ELF-1 (cell line): ENCODE measurements at regions not wholly inside any gene's neighbourhood (a gene's known extent, or its start where the extent isn't known, plus 50 kb on each side); places are given as distances from the start of the nearest gene placed in this dataset.
"Not testable (repeated sequence)": the region's sequence is repeated elsewhere in the genome, so short reads cannot be mapped to it uniquely, and the experiment has no call there.

Source experiments
- DNase-seq: peaks from one replicate; pipeline ENCODE4 v3.0.0-alpha.2; 2016; ENCODE audit warnings: low read depth, low spot score

DNA sequence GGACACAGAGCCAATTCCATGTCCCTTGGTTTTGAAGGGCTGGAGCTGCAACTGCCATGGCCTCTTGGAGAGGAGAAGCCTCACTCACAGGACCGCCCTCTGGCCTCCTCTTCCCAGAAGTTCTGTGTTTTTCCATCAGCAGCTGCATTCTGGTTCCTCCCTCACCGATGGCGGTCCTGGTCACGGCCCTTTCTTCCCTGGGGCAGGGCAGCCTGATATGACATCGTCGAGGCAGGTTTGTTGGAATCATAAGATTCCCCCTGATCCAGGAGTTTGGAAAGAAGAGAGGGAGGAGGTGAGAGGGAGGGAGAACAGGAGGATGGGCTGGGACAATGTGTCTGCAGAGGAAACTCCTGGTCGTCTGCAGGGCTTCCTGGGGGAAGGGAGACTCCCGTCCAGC, 82.7 kb upstream of the PDZD8 start:
- DNase-seq: no peak

GRCh38 chr10:117457071-117457810, 82.0 kb upstream of the PDZD8 start:
- no peak for DNase-seq

- DNase-seq: no peak
Measured at GRCh38 chr10:117455346-117455745, 80.1 kb upstream of the PDZD8 start.

DNA sequence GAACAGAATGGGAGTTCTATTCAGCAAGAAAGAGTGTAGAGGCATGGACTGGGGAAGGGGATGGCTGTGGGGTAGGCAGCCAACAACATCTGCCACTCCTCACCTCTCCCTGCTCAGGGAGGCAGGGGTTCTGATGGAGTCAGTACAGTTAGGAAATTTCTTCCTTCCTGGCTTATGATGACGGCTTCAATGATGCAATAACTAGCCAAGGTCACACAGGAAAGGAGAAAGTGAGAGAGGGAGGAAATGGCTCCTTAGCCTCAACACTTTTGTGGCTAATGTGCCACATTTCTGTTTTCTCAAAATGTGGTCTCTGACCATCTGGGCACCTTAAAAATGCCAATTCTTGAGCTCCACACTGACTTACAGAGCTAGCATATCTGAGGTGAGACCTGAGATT, 79.3 kb upstream of the PDZD8 start:
- DNase-seq: no peak

- DNase-seq: not testable (repeated sequence)
Measured at GRCh38 chr10:117453484-117453883, 78.2 kb upstream of the PDZD8 start.

GRCh38 chr10:117450940-117451339, 75.7 kb upstream of the PDZD8 start:
- DNase-seq: no peak

DNA sequence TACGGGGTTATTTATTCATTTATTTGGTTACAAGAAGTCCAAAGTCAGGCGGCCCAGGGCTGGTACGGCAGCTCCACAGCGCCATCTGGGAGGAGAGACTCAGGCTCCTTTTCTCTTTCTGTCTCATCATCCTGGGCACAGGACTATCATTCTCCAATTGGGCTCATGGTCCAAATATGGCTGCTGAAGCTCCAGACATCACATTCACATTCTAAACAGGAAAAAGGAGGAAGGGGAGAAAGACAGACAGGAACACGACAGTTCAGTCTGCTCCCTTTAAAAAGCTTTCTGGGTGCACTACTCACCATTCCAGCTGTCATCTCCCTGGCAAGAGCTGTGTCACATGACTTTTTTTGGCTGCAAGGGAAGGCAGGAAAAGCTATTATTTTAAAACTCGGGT, 74.4 kb upstream of the PDZD8 start:
- DNase-seq: no peak

- no peak for DNase-seq
Measured at GRCh38 chr10:117448802-117449201, 73.6 kb upstream of the PDZD8 start.

GRCh38 chr10:117445992-117446391, 70.8 kb upstream of the PDZD8 start:
- DNase-seq: no peak

DNA sequence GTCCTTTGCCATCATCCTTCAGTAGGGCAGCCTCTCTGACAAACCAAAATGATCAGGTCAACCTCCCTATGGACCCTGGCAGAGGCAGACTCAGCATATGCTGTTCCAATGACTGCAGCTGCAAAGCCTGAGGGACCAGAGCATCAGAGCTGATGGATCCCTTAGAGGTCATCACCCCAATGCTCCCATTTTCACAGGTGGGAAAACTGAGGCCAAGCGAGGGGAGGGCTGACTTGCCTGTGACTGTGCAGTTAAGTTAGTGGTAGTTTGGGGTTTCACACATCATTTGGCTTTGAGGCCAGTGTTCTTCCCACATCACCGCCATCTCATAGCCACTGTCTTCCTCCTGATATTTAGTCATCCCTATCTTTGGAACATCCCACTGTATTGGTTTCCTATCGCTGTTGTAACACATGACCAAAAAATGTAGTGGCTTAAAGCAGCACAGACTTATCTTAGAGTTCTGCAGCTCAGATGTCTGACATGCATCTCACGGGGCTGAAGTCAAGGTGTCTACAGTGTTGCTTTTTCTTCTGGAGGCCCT, 69.3 kb upstream of the PDZD8 start:
- DNase-seq: no peak

DNA sequence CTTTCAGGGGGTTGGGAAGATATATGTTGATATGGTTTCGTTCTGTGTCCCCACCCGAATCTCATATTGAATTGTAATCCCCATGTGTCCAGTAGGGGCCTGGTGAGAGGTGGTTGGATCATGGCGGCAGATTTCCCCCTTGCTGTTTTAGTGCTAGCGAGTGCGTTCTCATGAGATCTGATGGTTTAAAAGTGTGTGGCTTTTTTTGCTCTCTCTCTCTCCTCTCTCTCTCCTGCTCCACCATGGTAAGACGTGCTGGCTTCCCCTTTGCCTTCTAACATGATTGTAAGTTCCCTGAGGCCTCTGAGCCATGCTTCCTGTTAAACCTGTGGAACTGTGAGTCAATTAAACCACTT, 68.4 kb upstream of the PDZD8 start:
- no peak for DNase-seq

GRCh38 chr10:117442944-117443685, 67.9 kb upstream of the PDZD8 start:
- peak; percentile 83 for DNase-seq

GRCh38 chr10:117442521-117442920, 67.3 kb upstream of the PDZD8 start:
- DNase-seq: no peak

GRCh38 chr10:117441812-117442443, 66.7 kb upstream of the PDZD8 start:
- DNase-seq: no peak

- DNase-seq: no peak
Measured at GRCh38 chr10:117441361-117441760, 66.1 kb upstream of the PDZD8 start.

DNA sequence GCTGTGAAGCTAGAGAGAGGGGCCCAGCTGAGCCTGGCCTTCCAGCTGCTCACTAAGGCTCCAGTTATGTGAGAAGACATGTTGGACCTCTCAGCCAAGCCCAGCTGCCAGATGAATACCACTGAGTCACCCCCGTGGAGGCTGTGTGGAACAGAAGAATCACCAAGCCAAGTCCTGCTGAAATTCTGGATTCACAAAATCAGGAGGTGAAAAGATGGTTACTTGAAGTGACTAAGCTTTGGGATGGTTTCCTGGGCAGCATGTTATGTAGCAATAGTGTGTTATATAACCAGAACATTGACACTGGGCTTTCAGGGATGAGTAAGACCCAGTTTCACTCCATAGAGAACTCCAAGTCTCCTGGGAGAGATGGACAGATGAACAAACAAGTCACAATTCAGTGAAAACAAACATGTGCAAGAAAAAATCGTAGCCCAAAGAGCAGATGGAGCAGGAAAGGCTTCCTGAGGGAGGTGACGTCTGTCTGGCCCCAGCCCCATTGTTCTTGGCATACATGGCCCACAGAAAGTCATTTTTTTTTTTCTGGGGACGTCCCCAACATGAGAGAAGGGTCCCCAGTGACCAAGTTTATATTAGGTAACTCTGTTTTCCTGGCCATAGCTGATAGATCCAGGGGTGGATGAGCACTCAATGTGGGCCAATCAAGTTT, 64.1 kb upstream of the PDZD8 start:
- DNase-seq: no peak

DNA sequence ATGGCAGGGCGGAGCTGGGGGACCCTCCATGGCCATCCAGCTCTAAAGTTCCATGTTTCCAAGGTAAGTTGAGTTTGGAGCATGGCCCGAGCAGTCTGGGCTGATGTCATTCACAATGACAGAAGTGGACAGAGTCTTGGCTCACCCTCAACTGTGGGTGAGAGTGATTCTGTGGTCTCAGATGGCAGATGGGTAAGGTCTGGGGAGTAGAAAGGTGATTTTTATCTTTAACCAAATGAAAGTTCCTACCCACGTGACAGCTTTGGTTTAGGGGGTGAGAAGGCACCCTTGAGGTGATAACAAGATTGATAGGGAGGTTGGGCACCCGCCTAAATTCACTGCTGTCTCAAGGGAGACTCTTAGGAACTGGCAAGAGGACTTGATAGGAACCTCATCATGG, 57.6 kb upstream of the PDZD8 start:
- DNase-seq: no peak

GRCh38 chr10:117431160-117431559, 55.9 kb upstream of the PDZD8 start:
- no peak for DNase-seq

GRCh38 chr10:117430535-117430934, 55.3 kb upstream of the PDZD8 start:
- DNase-seq: not testable (repeated sequence)

GRCh38 chr10:117429643-117430265, 54.5 kb upstream of the PDZD8 start:
- DNase-seq: no peak

DNA sequence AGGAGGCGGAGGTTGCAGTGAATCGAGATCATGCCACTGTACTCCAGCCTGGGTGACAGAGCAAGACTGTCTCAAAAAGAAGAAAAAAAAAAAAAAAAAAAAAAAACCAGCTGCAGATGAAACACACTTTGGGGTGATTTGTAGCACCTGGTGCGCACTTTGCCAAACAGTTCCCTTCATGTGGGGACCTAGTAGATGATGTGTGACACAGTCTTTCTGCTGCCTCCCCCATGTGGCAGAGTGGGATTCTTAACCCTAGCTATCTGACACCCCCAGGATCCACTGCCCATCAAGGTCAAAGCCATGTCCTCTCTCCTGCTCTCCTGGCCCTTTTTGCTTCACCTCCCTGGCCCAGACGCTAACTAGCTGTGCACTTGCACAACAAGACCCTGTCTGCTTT, 52.1 kb upstream of the PDZD8 start:
- DNase-seq: no peak
